ENCODE measurements at regions not wholly inside any gene's neighbourhood (a gene's known extent, or its start where the extent isn't known, plus 50 kb on each side); places are given as distances from the start of the nearest gene placed in this dataset.

DNA sequence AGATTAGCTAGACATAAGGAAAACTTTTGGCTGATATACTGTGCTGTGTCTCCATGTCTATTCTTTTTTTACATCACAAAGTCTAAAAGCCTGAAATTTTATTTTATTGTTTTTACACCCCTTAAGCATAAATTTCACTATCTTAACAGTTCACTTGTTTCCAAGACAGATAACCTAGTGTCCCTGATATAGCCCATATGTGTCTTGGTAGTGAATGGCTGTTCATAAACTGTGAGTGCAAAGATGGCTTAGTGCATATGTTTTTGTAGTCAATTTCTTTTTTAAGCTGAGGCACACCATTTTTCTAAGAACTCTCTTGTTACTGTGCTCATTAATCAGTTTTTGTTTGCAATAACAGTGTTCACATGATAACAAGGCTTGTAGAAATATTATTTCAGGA lies 381.1 kb downstream of the OXSM start:
- Histone ChIP-seq H3K36me3 (ENCODE audit: control insufficient read depth in 4 of 4, insufficient read depth in 3 of 4, low read depth in 1 of 4, low read length in 3 of 4) (no peaks in the 10 kb centered on the region), H3K9ac (ENCODE audit: low read depth in 1 of 2, low read length in 2 of 2) (no peak overlapping the region), H3K27ac (ENCODE audit: low read depth in 1 of 2, low read length in 2 of 2) (no peak overlapping the region), H3K9me3 (ENCODE audit: control insufficient read depth in 4 of 4, low read length in 3 of 4) (no peaks in the 10 kb centered on the region), H3K4me1 (ENCODE audit: control insufficient read depth in 4 of 4, insufficient read depth in 4 of 4, low read length in 3 of 4) (no peaks in the 10 kb centered on the region), H3K27me3 (ENCODE audit: control insufficient read depth in 4 of 4, insufficient read depth in 4 of 4, low read length in 3 of 4) (no peaks in the 10 kb centered on the region), H3K4me3 (ENCODE audit: low read depth in 1 of 3, low read length in 3 of 3) (no peak overlapping the region)
- no peak for DNase-seq (ENCODE audit: low spot score)
- no peak for TF ChIP-seq SP1 (IDR thresholded peaks at IDR 0.05)
- TF ChIP-seq YY1 (IDR thresholded peaks at IDR 0.05): no peak
- no peak for TF ChIP-seq GABPA (IDR thresholded peaks at IDR 0.05 in 1 of 2, conservative IDR thresholded peaks at IDR 0.05 in 1 of 2)
- TF ChIP-seq, protein P1, sequence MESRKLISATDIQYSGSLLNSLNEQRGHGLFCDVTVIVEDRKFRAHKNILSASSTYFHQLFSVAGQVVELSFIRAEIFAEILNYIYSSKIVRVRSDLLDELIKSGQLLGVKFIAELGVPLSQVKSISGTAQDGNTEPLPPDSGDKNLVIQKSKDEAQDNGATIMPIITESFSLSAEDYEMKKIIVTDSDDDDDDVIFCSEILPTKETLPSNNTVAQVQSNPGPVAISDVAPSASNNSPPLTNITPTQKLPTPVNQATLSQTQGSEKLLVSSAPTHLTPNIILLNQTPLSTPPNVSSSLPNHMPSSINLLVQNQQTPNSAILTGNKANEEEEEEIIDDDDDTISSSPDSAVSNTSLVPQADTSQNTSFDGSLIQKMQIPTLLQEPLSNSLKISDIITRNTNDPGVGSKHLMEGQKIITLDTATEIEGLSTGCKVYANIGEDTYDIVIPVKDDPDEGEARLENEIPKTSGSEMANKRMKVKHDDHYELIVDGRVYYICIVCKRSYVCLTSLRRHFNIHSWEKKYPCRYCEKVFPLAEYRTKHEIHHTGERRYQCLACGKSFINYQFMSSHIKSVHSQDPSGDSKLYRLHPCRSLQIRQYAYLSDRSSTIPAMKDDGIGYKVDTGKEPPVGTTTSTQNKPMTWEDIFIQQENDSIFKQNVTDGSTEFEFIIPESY (IDR thresholded peaks at IDR 0.05): no peak
- TF ChIP-seq HNF4A (conservative IDR thresholded peaks at IDR 0.05): no peak
- no peak for TF ChIP-seq HNF4G (IDR thresholded peaks at IDR 0.05)
- TF ChIP-seq TAF1 (conservative IDR thresholded peaks at IDR 0.05): no peak
- TF ChIP-seq, protein P2, sequence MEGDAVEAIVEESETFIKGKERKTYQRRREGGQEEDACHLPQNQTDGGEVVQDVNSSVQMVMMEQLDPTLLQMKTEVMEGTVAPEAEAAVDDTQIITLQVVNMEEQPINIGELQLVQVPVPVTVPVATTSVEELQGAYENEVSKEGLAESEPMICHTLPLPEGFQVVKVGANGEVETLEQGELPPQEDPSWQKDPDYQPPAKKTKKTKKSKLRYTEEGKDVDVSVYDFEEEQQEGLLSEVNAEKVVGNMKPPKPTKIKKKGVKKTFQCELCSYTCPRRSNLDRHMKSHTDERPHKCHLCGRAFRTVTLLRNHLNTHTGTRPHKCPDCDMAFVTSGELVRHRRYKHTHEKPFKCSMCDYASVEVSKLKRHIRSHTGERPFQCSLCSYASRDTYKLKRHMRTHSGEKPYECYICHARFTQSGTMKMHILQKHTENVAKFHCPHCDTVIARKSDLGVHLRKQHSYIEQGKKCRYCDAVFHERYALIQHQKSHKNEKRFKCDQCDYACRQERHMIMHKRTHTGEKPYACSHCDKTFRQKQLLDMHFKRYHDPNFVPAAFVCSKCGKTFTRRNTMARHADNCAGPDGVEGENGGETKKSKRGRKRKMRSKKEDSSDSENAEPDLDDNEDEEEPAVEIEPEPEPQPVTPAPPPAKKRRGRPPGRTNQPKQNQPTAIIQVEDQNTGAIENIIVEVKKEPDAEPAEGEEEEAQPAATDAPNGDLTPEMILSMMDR (IDR thresholded peaks at IDR 0.05; ENCODE audit: low read depth, low read length, missing input control): no peak
- TF ChIP-seq, protein P3, sequence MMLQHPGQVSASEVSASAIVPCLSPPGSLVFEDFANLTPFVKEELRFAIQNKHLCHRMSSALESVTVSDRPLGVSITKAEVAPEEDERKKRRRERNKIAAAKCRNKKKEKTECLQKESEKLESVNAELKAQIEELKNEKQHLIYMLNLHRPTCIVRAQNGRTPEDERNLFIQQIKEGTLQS (IDR thresholded peaks at IDR 0.05): no peak
- TF ChIP-seq EGR1 (IDR thresholded peaks at IDR 0.05; ENCODE audit: low read depth in 2 of 2): no peak
- no peak for TF ChIP-seq FOXA2 (IDR thresholded peaks at IDR 0.05)

DNA sequence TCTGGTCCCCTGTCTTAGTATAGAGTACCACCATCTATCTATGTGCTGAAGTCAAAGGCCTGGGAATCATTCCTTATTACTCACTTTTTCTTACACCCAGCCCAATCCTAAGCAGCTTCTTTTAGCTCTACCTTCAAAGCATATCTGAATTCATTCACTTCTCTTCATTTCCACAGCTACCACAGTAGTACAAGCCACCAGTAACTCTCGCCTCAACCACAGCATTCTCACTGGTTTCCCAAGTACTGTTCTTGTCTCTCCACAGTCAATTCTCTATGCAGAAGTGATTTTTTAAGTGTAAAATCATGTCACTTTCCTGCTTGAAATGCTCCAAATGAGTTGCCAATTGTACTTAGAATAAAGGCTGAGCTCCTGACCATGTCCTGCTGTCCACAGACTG lies 401.7 kb downstream of the OXSM start:
- DNase-seq (ENCODE audit: low spot score): no peak
- Histone ChIP-seq H3K36me3 (ENCODE audit: control insufficient read depth in 4 of 4, insufficient read depth in 3 of 4, low read depth in 1 of 4, low read length in 3 of 4) (no peaks in the 10 kb centered on the region), H3K9ac (ENCODE audit: low read depth in 1 of 2, low read length in 2 of 2) (no peak overlapping the region), H3K27me3 (ENCODE audit: control insufficient read depth in 4 of 4, insufficient read depth in 4 of 4, low read length in 3 of 4) (no peaks in the 10 kb centered on the region), H3K27ac (ENCODE audit: low read depth in 1 of 2, low read length in 2 of 2) (no peak overlapping the region), H3K9me3 (ENCODE audit: control insufficient read depth in 4 of 4, low read length in 3 of 4) (no peaks in the 10 kb centered on the region), H3K4me3 (ENCODE audit: low read depth in 1 of 3, low read length in 3 of 3) (no peak overlapping the region), H3K4me1 (ENCODE audit: control insufficient read depth in 4 of 4, insufficient read depth in 4 of 4, low read length in 3 of 4) (no peaks in the 10 kb centered on the region)
- TF ChIP-seq YY1 (IDR thresholded peaks at IDR 0.05) (no peak), HNF4A (conservative IDR thresholded peaks at IDR 0.05) (no peak), EGR1 (IDR thresholded peaks at IDR 0.05; ENCODE audit: low read depth in 2 of 2) (no peak), RAD21 (IDR thresholded peaks at IDR 0.05) (no peak), RXRA (IDR thresholded peaks at IDR 0.05) (no peak), FOXA1 (IDR thresholded peaks at IDR 0.05) (no peak), JUND (IDR thresholded peaks at IDR 0.05) (no peak)
- TF ChIP-seq, protein P4, sequence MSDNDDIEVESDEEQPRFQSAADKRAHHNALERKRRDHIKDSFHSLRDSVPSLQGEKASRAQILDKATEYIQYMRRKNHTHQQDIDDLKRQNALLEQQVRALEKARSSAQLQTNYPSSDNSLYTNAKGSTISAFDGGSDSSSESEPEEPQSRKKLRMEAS (IDR thresholded peaks at IDR 0.05): no peak
- TF ChIP-seq, protein P2 (IDR thresholded peaks at IDR 0.05; ENCODE audit: low read depth, low read length, missing input control): no peak
- TF ChIP-seq, protein P1 (IDR thresholded peaks at IDR 0.05): no peak
- 76% methylated on average over 1 of the region's 1 CpG for WGBS

Data from liver (tissue), 8 donors.